HG02798 (cell line): ENCODE measurements at regions not wholly inside any gene's neighbourhood (a gene's known extent, or its start where the extent isn't known, plus 50 kb on each side); places are given as distances from the start of the nearest gene placed in this dataset.
"Not testable (repeated sequence)": the region's sequence is repeated elsewhere in the genome, so short reads cannot be mapped to it uniquely, and the experiment has no call there.

Source experiments
- ATAC-seq: cut with Tn5 transposase; IDR thresholded peaks from one replicate; pipeline ENCODE4 v1.9.1; 2021; ENCODE audit warnings: mild to moderate bottlenecking; ENCODE audit not compliant: unreplicated experiment, poor library complexity

GRCh38 chr21:6126976-6127732 is 4394.2 kb upstream of the TPTE start:
- peak; percentile 45 for ATAC-seq

- ATAC-seq = not testable (repeated sequence)
Observed at GRCh38 chr21:6130734-6131133, 4390.6 kb upstream of the TPTE start.

GRCh38 chr21:6133373-6133772 is 4388.0 kb upstream of the TPTE start:
- ATAC-seq = not testable (repeated sequence)

GRCh38 chr21:6133852-6134630 is 4387.3 kb upstream of the TPTE start:
- not testable (repeated sequence) for ATAC-seq

- ATAC-seq = not testable (repeated sequence)
Observed at GRCh38 chr21:6136732-6137131, 4384.7 kb upstream of the TPTE start.

- ATAC-seq = not testable (repeated sequence)
Observed at GRCh38 chr21:6138244-6139136, 4382.9 kb upstream of the TPTE start.

- ATAC-seq = not testable (repeated sequence)
Observed at GRCh38 chr21:6139331-6139730, 4382.1 kb upstream of the TPTE start.

GRCh38 chr21:6139862-6140261 is 4381.5 kb upstream of the TPTE start:
- not testable (repeated sequence) for ATAC-seq

GRCh38 chr21:6140467-6141137 is 4380.8 kb upstream of the TPTE start:
- not testable (repeated sequence) for ATAC-seq

GRCh38 chr21:6141138-6141474 is 4380.3 kb upstream of the TPTE start:
- not testable (repeated sequence) for ATAC-seq

GRCh38 chr21:6153154-6153553 is 4368.2 kb upstream of the TPTE start:
- ATAC-seq = not testable (repeated sequence)

GRCh38 chr21:6154524-6155320 is 4366.7 kb upstream of the TPTE start:
- ATAC-seq = not testable (repeated sequence)

GRCh38 chr21:6156712-6157389 is 4364.5 kb upstream of the TPTE start:
- not testable (repeated sequence) for ATAC-seq

- ATAC-seq = not testable (repeated sequence)
Observed at GRCh38 chr21:6157515-6157914, 4363.9 kb upstream of the TPTE start.

- not testable (repeated sequence) for ATAC-seq
Observed at GRCh38 chr21:6158171-6158570, 4363.2 kb upstream of the TPTE start.
